Right lobe of liver (tissue), 4 donors: ENCODE measurements at regions not wholly inside any gene's neighbourhood (a gene's known extent, or its start where the extent isn't known, plus 50 kb on each side); places are given as distances from the start of the nearest gene placed in this dataset.

ENCODE experiments used
- POLR2A ChIP-seq: fragments of 450-650 bp; IDR thresholded peaks from one replicate; pipeline ENCODE4 v1.6.1; 2017; ENCODE audit warnings: antibody characterized with exemption, mild to moderate bottlenecking
- TF ChIP-seq, protein P1 (sequence below), 4 donors: fragments of 200-600 bp in 3 of 4; fragments of 450-650 bp in 1 of 4; IDR thresholded peaks; one replicate each; pipeline versions ENCODE4 v1.5.1 to v1.8.0; 2016 to 2022; ENCODE audit warnings: antibody characterized with exemption in 4 of 4, mild to moderate bottlenecking in 2 of 4
- donor health status: DM: no; HTN: no; CAD: no.
- donor health status: DM: no; HTN: no; CAD: no.
- donor health status: DM: no; HTN: yes; CAD: no.

- TF ChIP-seq POLR2A, result no peak
- TF ChIP-seq, protein P1, sequence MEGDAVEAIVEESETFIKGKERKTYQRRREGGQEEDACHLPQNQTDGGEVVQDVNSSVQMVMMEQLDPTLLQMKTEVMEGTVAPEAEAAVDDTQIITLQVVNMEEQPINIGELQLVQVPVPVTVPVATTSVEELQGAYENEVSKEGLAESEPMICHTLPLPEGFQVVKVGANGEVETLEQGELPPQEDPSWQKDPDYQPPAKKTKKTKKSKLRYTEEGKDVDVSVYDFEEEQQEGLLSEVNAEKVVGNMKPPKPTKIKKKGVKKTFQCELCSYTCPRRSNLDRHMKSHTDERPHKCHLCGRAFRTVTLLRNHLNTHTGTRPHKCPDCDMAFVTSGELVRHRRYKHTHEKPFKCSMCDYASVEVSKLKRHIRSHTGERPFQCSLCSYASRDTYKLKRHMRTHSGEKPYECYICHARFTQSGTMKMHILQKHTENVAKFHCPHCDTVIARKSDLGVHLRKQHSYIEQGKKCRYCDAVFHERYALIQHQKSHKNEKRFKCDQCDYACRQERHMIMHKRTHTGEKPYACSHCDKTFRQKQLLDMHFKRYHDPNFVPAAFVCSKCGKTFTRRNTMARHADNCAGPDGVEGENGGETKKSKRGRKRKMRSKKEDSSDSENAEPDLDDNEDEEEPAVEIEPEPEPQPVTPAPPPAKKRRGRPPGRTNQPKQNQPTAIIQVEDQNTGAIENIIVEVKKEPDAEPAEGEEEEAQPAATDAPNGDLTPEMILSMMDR (IDR thresholded peaks at IDR 0.05), result no peak
Measured at GRCh38 chr7:16061630-16062029, 359.7 kb downstream of the CRPPA start.
